ENCODE measurements at regions not wholly inside any gene's neighbourhood (a gene's known extent, or its start where the extent isn't known, plus 50 kb on each side); places are given as distances from the start of the nearest gene placed in this dataset.

- TF ChIP-seq CTCF (IDR thresholded peaks at IDR 0.05) (no peak), EP300 (IDR thresholded peaks at IDR 0.05) (no peak), POLR2AphosphoS5 (IDR thresholded peaks at IDR 0.05) (no peak), POLR2A (IDR thresholded peaks at IDR 0.05) (no peak)
Observed at GRCh38 chr12:113610698-113611097, 139.0 kb upstream of the LHX5 start.
